ENCODE measurements at regions not wholly inside any gene's neighbourhood (a gene's known extent, or its start where the extent isn't known, plus 50 kb on each side); places are given as distances from the start of the nearest gene placed in this dataset.

GRCh38 chr12:58381546-58381945 is 440.2 kb downstream of the ATP23 start:
- intact Hi-C loops (cut with micrococcal nuclease; ENCODE audit: unreplicated experiment): no loop called here
- in situ Hi-C loops (cut with HindIII; ENCODE audit: low pct_unique_long_range_greater_than_20kb, low sequenced_read_pairs): no loop called here
- CTCF ChIA-PET: no interaction called here

GRCh38 chr12:58384196-58384595 is 442.8 kb downstream of the ATP23 start:
- intact Hi-C loops (cut with micrococcal nuclease; ENCODE audit: unreplicated experiment) (no loop called here), in situ Hi-C loops (cut with HindIII; ENCODE audit: low pct_unique_long_range_greater_than_20kb, low sequenced_read_pairs) (no loop called here)
- POLR2A ChIA-PET: interaction anchor here (0.5 kb wide), 1 partner anchor 171 kb away, joined by 9 read pairs; no protein-coding TSS in a partner anchor
- H3K9me3 ChIP-seq (ENCODE audit: control insufficient read depth, insufficient read depth, low read depth, low read length): no peaks in the 10 kb centered on the region
- no peak for ATAC-seq
- TF ChIP-seq TCF7L2 (IDR thresholded peaks at IDR 0.05; ENCODE audit: low read depth, low read length): no peak
- BruUV-seq (replicated peaks): no TSS peak
- DNase-seq (ENCODE audit: low read depth, low spot score): no peak
- no peak overlapping the region for H3K27ac ChIP-seq (ENCODE audit: low read length)
- no peak overlapping the region for H3K4me3 ChIP-seq (ENCODE audit: low read depth in 2 of 2, low read length in 2 of 2)
- CTCF ChIA-PET: no interaction called here
- H3K27me3 ChIP-seq (ENCODE audit: control insufficient read depth, insufficient read depth, low read length): no peaks in the 10 kb centered on the region
- no peaks in the 10 kb centered on the region for H3K36me3 ChIP-seq (ENCODE audit: control insufficient read depth, insufficient read depth, low read length)
- H3K4me1 ChIP-seq (ENCODE audit: control insufficient read depth, insufficient read depth, low read length): no peaks in the 10 kb centered on the region

More at GRCh38 chr12:58381546-58381945, 440.2 kb downstream of the ATP23 start:
- Histone ChIP-seq H3K9me3 (ENCODE audit: control insufficient read depth, insufficient read depth, low read depth, low read length) (no peaks in the 10 kb centered on the region), H3K27me3 (ENCODE audit: control insufficient read depth, insufficient read depth, low read length) (no peaks in the 10 kb centered on the region), H3K4me3 (ENCODE audit: low read depth in 2 of 2, low read length in 2 of 2) (no peak overlapping the region), H3K4me1 (ENCODE audit: control insufficient read depth, insufficient read depth, low read length) (no peaks in the 10 kb centered on the region), H3K36me3 (ENCODE audit: control insufficient read depth, insufficient read depth, low read length) (no peaks in the 10 kb centered on the region), H3K27ac (ENCODE audit: low read length) (no peak overlapping the region)
- no peak for TF ChIP-seq POLR2AphosphoS5 (IDR thresholded peaks at IDR 0.05; ENCODE audit: low read depth, low read length)
- no peak for TF ChIP-seq SIN3A (IDR thresholded peaks at IDR 0.05; ENCODE audit: borderline replicate concordance, insufficient read depth, low read depth, low read length)
- no peak for TF ChIP-seq CTCF (IDR thresholded peaks at IDR 0.05)
- TF ChIP-seq, protein P1, sequence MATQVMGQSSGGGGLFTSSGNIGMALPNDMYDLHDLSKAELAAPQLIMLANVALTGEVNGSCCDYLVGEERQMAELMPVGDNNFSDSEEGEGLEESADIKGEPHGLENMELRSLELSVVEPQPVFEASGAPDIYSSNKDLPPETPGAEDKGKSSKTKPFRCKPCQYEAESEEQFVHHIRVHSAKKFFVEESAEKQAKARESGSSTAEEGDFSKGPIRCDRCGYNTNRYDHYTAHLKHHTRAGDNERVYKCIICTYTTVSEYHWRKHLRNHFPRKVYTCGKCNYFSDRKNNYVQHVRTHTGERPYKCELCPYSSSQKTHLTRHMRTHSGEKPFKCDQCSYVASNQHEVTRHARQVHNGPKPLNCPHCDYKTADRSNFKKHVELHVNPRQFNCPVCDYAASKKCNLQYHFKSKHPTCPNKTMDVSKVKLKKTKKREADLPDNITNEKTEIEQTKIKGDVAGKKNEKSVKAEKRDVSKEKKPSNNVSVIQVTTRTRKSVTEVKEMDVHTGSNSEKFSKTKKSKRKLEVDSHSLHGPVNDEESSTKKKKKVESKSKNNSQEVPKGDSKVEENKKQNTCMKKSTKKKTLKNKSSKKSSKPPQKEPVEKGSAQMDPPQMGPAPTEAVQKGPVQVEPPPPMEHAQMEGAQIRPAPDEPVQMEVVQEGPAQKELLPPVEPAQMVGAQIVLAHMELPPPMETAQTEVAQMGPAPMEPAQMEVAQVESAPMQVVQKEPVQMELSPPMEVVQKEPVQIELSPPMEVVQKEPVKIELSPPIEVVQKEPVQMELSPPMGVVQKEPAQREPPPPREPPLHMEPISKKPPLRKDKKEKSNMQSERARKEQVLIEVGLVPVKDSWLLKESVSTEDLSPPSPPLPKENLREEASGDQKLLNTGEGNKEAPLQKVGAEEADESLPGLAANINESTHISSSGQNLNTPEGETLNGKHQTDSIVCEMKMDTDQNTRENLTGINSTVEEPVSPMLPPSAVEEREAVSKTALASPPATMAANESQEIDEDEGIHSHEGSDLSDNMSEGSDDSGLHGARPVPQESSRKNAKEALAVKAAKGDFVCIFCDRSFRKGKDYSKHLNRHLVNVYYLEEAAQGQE (IDR thresholded peaks at IDR 0.05; ENCODE audit: insufficient read depth in 1 of 2, low read depth in 2 of 2, low read length in 1 of 2): no peak
- TF ChIP-seq TCF7L2 (IDR thresholded peaks at IDR 0.05; ENCODE audit: low read depth, low read length): no peak
- no peak for DNase-seq (ENCODE audit: low read depth, low spot score)
- BruUV-seq (replicated peaks): no TSS peak
- ATAC-seq: no peak
- POLR2A ChIA-PET: no interaction called here

DNA sequence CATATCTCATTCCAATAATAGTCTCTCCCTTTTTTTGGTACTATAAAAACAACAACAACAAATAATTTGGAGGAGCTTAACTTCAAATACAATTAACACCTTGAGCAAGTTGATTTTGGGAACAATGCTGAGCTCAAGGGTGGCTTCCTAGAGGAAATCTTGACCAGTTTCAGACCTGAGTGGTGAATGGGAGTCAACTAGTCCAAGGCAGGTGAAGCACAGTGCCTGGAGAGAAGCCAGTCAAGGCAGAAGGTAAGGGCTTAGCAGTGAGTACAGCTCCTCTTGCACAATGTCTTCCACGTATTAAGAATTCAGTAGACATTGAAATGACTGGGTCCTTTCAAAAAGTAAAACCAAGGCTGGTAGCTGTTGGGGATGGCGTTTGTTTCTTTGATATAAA is 444.8 kb downstream of the ATP23 start:
- no peak for TF ChIP-seq TCF7L2 (IDR thresholded peaks at IDR 0.05; ENCODE audit: low read depth, low read length)
- TF ChIP-seq POLR2AphosphoS5 (IDR thresholded peaks at IDR 0.05; ENCODE audit: low read depth, low read length): no peak
- TF ChIP-seq, protein P1 (IDR thresholded peaks at IDR 0.05; ENCODE audit: insufficient read depth in 1 of 2, low read depth in 2 of 2, low read length in 1 of 2): no peak
- TF ChIP-seq CTCF (IDR thresholded peaks at IDR 0.05): no peak
- TF ChIP-seq SIN3A (IDR thresholded peaks at IDR 0.05; ENCODE audit: borderline replicate concordance, insufficient read depth, low read depth, low read length): no peak
- CTCF ChIA-PET: no interaction called here
- DNase-seq (ENCODE audit: low read depth, low spot score) (no peak), ATAC-seq (no peak)
- no peak overlapping the region for H3K27ac ChIP-seq (ENCODE audit: low read length)
- BruUV-seq (replicated peaks): no TSS peak
- no peaks in the 10 kb centered on the region for H3K9me3 ChIP-seq (ENCODE audit: control insufficient read depth, insufficient read depth, low read depth, low read length)
- in situ Hi-C loops (cut with HindIII; ENCODE audit: low pct_unique_long_range_greater_than_20kb, low sequenced_read_pairs): no loop called here
- no peak overlapping the region for H3K4me3 ChIP-seq (ENCODE audit: low read depth in 2 of 2, low read length in 2 of 2)
- POLR2A ChIA-PET: no interaction called here
- H3K4me1 ChIP-seq (ENCODE audit: control insufficient read depth, insufficient read depth, low read length): no peaks in the 10 kb centered on the region
- no peaks in the 10 kb centered on the region for H3K27me3 ChIP-seq (ENCODE audit: control insufficient read depth, insufficient read depth, low read length)
- no peaks in the 10 kb centered on the region for H3K36me3 ChIP-seq (ENCODE audit: control insufficient read depth, insufficient read depth, low read length)
- intact Hi-C loops (cut with micrococcal nuclease; ENCODE audit: unreplicated experiment): no loop called here

Data from Panc1 (cell line).